Erythroblast (primary cell): ENCODE measurements at regions not wholly inside any gene's neighbourhood (a gene's known extent, or its start where the extent isn't known, plus 50 kb on each side); places are given as distances from the start of the nearest gene placed in this dataset.

ENCODE experiments used
- GATA1 ChIP-seq: IDR thresholded peaks from 2 replicates; pipeline ENCODE4 v1.6.1; 2011; ENCODE audit warnings: low read depth, mild to moderate bottlenecking, control low read depth, low read length, moderate library complexity
- POLR2A ChIP-seq: IDR thresholded peaks from 2 replicates; pipeline ENCODE4 v1.6.1; 2011; ENCODE audit warnings: mild to moderate bottlenecking, low read length

GRCh38 chr14:87797001-87797400 lies 196.0 kb downstream of the GALC start:
- TF ChIP-seq POLR2A (no peak), GATA1 (no peak)
